ENCODE measurements at regions not wholly inside any gene's neighbourhood (a gene's known extent, or its start where the extent isn't known, plus 50 kb on each side); places are given as distances from the start of the nearest gene placed in this dataset.

DNA sequence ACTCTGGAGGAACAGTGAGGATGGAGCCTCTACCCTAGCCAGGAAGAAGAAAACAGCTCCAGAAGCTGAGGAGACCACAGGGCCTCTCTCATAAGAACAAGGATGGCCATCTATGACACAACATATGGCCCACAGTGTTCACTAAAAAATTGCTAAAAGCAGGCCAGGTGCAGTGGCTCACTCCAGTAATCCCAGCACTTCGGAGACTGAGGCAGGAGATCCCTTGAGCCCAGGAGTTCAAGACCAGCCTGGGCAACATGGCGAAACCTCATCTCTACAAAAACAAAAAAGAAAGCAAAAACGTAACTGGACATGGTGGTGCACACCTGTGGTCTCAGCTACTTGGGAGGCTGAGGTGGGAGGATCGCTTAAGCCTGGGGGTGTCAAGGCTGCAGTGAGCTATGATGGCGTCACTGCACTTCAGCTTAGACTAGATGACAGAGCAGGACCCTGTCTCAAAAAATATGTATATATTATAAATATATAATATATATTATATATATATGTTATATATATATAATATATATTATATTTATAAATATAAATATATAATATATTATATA, 103.1 kb downstream of the TOMM20 start:
- DNase-seq: no peak

DNA sequence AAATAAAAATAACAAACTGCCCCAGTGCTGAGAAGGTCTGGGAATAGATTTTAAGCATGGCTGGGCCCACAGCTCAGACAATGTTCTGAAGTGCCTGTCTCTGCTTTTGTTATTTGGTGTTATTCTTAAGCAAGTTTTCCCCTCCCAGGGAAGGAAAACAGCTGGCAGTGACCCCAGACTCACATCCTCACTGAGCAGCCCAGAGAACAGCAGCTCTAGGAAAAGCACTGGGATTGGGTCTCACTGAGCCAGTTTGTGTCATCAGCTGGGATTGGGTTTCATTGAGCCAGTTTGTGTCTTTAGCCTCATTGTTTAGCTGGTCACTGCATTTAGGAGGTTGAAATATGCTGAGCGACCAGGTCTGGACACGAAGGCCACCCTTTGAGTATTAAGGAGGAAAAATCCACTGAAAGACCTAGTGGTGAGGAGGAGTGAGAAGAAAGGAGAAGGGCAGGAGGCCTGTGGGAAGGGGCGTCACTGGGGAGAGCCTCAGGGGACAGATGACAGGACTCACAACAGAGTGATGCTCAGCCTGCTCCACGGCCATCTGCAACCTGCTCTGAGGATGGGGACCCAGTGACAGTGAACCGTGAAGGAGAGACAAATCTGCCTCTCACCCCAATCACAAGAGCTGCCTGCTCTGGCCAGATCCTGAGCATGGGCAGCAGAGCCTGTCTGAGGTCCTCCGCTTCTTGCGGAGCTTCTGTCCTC, 103.8 kb downstream of the TOMM20 start:
- no peak for DNase-seq

DNA sequence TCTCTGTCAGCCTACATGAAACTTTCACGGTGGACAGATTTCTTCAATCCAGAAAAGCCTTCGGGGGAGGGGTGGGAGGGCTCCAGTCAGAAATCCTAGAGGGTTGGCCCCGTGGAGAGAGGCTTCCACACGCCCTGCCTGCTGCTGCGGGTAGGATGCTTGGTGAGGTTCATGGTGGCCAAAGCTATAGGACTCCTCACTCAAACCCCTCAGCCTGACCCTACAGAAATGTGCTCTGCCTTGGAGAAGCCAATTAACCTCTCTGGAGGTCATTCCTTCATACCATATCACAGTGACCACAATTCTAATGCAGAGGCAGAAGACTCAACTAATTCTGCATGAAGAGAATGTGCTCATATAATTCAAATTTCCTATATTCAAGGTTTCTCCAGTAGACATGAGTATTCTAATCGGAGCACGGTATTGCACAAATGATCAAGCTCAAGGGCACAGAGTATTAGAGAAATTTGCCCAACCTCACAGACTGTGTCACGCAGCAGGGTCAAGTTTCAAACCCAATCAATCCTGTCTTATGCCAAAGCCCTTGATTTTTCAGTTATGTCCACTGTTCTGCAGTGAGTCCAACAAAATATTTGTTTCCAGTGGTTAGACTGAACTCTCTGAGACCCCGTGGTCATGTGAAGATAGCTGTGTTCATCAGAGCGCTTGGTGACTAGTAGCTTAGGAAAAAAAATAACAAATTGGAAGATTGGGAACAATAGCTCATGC, 104.8 kb downstream of the TOMM20 start:
- no peak for DNase-seq

DNA sequence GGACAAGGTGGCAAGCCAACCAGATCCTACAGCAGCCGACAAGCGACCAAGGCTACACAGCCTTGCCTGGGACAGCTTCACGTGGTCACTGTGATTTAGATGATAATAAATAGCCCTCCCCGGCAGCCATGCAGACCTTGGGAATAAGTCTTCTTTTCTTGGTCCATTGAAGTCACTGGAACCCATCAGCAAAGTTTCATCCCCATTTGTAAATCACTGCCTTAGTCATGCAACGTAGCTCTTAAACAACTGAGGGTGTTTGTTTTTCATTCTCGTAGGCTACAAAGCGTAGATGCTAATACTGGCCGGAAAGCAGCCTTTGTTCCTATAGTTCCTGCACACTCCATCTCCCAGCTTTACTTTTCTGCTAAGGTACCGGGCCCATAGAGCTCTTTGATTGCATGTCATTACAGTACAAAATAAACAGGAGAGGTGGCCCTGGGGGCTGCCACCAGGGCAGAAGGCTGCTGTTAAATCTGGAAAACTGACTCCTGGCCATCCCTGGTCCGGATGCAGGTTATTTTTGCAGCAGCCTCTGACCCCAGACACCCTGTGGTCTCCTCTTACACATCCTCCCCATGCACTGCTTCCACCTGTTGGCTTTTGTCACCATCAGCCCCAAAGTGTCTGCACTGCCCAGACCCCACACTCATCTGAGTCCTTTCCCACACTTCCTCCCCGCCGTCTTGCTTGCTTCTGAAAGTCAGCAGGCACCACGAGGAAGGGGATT, 105.5 kb downstream of the TOMM20 start:
- DNase-seq: no peak

DNA sequence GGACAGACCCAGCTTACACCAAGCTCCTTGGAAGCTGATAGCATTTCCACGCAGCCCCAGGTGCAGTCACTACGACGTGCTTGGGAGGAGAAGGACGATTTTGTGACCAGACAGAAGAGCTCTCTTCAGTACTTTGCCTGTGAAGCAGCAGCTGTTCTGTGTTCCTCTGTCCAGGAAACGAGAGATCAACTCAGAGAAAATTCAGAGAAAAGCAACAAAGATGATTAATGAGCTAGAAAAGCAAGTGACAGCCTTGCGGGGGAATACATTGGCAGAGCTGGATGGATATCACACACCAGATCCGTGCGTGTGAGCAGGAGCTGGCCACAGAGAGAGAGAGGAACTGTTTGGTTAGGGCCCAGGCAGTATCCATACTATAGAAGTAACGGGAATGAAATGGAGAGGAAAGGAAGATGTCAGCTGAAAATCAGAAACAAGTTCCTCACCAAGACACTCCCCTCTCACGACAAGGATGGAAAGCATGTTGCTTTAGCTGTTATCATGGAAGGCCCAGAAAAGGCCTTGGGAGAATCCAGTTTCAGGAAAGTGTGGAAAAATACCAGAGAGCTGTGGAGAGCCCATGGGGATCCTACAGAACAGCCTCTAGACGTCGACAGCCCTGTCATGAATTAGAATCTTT, 106.2 kb downstream of the TOMM20 start:
- no peak for DNase-seq

DNA sequence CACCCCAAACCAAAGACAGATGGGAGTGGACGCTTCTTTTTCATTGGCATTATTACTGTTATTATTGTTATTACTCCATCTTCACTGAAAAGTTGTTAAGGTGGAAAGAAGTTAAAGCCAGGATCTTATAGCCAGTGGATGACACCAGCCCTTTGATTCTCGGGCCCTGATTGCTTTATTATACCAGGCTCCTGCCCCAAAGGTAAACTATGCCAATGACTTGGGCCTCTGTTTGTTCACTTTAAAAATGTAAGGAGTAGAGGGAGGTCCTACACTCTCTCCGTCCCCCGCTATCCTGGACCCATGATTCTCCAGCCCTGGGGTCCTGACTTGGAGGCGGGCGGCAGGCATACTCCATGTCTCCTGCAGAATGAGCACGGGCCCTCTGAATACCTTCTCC, 106.8 kb downstream of the TOMM20 start:
- no peak for DNase-seq

DNA sequence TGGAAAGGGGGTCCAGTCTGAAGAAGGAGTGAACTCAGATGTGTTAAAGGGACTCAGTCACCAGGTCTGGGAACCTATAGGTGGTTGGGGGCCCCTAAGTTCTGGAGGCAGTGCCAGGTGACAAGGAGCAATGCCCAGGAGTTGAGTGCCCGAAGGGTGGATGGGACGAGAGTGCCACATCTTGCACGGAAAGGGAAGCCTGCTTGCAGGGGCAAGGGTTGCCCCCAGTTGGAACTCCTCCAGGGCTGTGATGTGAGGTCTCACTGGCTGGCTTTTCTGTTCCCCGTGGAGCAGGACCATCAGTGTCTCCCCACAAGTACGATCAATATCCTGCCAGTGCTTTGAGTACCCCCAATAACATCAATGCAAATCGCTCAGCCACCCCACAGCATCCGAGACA, 107.3 kb downstream of the TOMM20 start:
- DNase-seq: no peak

DNA sequence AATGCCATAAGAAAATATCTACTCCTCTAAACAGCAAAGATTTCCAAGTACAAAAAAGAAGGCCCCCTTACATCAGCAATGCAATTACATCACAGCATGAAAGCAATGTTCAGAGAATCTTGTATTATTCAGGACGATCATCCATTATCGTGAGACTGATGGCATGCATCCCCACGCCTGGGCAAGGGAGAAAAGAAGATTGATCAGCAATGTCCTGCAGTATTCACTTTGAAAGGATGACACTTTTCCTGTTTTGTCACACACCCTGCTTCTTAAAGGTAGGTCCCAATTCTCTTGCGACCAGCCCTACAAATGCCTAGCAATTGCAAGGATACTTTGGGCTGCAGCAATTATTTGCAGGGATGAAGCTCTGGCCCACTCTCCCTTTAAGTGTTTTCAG, 108.7 kb downstream of the TOMM20 start:
- no peak for DNase-seq

DNA sequence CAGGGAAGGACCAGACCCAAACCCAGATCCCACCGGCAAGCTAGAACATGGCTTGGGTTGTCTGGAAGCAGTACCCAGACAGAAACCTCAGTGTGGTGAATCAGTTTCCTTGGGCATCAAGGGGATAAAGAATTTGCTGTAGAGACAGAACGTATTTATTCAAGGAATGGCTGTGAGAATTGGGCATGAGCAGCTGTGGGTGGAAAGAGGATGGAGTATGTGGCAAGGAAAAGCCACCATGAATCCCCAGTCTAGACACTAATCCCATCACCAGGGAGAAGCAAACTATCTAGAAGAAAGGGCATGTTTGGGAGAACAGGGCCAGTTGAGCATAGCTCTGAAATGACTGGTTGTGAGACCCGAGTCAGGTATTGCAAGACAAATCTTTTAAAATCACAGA, 109.2 kb downstream of the TOMM20 start:
- DNase-seq: no peak

DNA sequence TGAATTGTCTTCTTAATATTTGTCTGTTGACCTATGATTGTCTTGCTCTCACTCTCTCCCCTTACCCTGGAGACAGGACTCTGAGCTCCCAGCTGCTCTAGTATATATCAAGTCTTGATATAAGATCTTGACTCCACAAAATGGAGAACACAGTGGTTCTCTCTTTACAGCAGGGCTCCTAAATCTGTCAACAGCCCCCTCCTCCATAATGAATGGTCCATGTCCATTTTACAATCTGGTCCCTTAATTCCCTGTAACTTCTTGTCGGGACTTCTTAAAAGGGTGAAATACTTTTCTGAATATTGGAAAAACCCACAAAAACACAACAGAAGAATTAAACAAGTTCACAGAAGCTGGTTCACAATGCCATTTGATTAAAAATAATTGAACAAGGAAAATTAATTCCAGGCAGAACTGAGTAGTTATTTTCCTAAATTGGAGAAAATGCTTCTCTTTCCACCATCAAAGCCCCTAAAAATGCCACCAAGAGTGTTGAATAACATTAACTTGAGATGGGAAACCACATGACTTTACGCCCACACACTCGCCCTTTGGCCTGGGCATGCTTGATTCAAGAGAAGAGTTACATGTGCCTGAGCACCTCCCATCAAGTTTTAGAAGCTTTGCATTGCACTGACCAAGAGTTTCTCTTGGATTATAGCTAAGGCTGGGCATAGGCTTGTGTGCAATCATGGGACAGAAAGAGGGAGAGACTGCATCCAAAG, 109.8 kb downstream of the TOMM20 start:
- DNase-seq: peak; percentile 67

DNA sequence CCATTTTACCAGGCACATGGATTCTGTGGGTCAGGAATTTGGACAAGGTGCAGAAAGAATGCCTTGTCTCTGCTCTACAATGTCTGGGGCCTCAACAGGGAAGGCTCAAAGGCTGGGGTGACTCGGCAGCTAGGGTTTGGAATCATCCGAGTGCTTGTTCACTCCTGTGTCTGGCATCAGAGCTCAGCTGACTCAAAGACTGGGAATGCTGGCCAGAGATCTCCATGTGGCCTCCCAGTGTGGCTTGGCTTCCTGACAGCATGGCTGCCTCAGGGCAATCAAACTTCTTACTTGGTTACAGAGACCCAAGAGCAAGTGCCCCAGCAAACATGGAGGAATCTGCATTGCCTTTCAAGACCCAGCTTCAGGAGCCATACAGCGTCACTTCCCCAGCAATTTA, 110.5 kb downstream of the TOMM20 start:
- no peak for DNase-seq

DNA sequence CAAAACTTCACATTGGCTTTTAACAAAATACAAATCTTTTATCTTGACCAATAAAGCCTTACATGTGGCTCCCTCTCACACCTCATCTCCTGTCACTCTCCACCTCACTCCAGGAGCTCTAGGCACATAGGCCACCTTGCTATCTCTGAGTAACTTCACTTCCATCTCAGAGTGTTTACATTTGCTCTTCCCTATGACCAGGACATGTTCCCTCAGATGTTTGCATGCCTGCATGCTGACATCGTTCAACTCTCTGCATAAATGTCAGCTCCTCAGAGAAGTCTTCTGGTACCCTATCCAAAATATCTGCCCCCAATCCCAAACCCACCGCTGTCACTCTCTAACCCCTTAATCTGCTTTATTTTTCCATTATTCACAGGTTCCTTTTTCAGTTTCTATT, 110.9 kb downstream of the TOMM20 start:
- DNase-seq: no peak

DNA sequence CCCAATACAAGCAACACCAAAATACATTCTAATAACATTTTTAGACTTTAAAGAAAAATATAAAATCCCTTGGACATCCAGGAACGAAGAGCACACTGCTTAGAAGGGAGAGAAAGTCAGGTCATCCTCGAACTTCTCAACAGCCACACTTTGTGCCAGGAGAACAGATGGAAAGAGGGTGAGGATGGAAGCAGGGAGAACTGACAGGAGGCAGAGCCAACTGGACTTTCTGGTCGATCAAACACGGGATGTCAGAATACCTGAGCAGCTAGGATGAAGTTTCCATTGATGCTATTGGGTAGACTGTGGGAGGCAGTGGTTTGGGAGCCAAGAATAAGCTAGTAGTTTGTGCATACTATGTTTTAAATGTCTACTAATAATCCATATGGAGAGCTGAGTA, 111.4 kb downstream of the TOMM20 start:
- no peak for DNase-seq

DNA sequence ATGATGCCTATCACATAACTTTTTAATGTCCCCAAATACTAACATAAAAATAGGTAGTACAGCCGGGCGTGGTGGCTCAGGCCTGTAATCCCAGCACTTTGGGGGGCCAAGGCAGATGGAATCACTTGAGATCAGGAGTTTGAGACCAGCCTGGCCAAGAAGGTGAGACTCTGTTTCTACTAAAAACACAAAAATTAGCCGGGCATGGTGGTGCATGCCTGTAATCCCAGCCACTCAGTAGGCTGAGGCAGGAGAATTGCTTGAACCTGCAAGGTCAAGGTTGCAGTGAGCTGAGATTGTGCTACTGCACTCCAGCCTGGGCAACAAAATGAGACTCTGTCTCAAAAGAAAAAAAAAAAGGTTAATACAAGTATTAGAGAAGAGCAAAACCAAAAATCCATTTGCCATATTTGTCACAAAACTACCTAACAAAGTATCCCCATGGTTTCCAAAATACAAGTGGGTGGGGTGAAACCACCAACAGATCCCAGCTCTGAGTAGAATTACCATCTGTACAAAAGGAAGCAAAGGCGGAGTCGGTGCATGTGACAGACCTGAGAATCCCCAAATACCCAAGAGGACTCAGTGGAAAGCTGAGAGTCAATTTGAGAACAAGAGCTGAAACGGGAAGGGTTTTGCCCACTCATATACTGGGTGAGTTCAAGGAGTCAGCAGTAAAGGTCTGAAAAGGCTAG, 113.2 kb downstream of the TOMM20 start:
- DNase-seq: peak; percentile 76

DNA sequence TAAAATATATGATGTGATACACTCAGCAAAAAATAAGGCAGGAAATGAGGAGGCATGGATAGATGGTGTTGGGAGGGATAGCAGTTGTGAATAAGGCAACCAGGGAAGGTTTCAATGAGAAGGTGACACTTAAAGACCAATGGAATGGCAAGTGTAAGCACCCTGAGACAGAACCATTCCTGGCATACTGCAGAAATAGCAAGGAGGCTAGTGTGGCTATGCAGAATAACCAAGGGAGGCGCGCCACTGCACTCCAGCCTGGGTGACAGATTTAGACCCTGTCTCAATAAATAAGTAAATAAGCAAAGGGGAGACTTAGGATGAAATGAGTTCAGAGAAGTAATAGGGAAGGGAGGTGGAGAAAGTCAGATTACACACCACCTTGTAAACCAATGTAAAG, 113.9 kb downstream of the TOMM20 start:
- DNase-seq: no peak

DNA sequence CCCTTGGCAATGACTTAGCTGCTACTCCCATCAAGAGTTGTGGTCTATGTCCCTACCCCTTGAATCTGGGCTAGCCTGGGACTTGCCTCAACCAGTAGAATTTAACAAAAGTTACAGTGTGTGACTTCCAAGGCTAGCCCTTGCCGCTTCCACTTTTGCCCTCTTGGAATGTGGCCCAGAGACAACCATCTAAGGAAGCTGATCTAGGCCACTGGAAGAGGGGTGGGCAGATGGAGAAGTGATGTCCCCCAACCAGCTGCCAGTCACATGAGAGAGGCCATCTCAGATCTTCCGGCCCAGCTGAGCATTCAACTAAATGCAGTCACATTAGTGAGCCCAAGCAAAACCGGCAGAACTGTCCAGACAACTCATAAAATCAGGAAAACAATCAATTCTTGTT, 115.1 kb downstream of the TOMM20 start:
- no peak for DNase-seq

DNA sequence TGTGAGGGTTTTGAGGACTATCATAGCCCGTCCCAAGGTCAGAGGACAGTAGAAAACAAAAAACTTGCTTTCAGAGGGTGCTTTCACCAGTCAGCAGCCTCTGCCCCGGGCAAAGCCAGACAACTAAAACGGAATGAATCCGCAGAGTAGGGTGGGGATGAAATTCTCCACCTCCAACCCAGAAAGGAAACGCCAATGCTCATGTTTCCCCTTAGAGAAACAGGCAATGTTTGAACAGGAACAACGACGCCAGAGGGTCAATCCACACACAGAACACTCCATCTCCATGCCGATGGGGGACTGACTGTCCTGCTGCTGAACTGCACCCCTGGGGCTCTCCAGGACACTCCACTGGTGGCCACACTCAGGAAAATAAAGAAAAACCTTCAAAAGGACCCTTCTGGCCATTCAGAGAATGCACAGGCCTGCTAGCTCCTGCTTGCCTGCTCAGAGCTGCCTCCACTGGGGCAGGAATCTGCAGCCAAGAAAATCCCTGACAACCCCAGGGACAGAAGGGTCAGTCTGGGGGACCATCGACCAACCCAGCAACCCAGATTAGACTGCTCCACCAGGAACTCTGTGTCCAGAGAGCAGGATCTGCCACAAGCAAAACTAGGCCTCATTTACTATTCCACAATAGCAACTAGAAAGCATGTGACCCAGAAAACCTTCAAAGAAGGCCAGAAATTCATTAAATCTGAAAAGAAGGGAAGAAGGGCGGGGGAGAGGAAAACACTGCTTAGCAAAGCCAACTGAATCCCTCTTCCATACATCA, 116.0 kb downstream of the TOMM20 start:
- peak; percentile 37 for DNase-seq

DNA sequence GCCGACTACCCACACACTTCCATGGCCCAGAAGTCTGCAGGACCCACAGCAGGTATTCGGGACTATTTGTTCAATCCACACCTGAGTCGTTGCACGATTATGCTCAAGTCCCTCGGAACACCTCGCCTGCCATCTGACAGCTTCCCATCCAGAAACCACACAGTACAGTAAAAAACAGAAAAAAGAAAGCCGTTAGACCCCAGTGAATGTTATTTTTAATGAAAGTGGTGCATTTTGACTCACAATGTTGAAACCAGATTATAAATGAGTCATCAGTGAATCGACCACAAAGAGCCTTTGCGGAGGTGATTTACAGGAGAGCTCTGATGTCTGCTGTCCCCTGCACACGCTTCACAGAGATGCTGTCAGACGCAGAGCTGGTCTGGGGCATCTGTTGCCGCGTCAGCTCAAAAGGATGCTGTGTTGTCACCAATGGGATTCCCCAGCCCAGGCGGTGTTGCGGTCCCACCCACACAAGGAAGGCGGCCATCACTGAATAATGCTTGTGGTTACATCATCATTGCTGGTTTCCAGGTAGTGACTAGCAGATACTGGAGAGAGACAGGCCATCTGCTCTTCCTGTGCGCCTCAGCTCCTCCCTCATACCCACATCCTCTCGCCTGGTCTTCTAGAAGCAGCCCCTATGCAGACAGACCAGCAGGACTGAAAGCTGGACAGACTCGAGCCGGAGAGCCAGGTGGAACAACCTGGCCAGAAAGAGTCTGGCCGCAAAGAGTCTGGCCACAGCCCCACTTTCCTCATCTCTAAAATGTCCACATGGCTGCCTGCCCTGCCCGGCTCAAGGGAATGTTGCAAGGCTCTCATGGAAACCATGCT, 116.8 kb downstream of the TOMM20 start:
- peak; percentile 97 for DNase-seq

DNA sequence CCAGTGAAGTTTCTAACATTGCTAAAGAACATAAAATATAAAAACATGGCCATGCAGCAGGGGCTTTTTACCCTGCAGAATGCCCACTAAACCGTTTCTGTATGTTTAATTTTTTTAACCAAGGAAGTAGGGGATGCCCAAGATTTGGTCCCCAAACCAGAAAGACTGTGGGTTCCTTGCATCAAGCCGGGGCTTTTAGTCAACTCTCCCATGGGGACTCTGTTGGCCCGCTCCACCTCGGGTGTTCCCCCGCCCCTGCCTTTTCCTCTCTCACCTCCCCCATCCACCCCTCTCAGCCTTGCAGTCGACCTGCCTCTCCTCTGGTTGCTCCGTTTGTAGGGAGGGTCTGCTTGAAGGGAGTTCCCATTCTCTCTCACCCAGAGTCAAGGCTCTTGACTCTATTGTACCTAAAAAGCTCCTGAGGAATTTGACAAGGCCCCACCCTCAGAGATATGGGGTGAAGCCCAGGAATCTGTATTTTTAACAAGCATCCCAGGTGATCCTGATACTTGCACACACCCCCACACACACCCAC, 117.5 kb downstream of the TOMM20 start:
- peak; percentile 84 for DNase-seq

Data from stimulated activated CD4-positive, alpha-beta T cell treated with anti-CD3 and anti-CD28 coated beads, Interleukin-15, amount 100 ng/mL, for 24 hours (primary cell).